SH-SY5Y (cell line): ENCODE measurements at regions not wholly inside any gene's neighbourhood (a gene's known extent, or its start where the extent isn't known, plus 50 kb on each side); places are given as distances from the start of the nearest gene placed in this dataset.

Source experiments
- GATA2 ChIP-seq: IDR thresholded peaks from 2 replicates; pipeline ENCODE4 v1.6.1; 2011; ENCODE audit warnings: mild to moderate bottlenecking, low read depth, low read length
- GATA3 ChIP-seq: IDR thresholded peaks from 2 replicates; pipeline ENCODE4 v1.6.1; 2011; ENCODE audit warnings: low read depth, mild to moderate bottlenecking, low read length, moderate library complexity

- TF ChIP-seq GATA2 (no peak), GATA3 (no peak)
Measured at GRCh38 chr18:10081492-10081891, 167.7 kb downstream of the VAPA start.
